ENCODE measurements at regions not wholly inside any gene's neighbourhood (a gene's known extent, or its start where the extent isn't known, plus 50 kb on each side); places are given as distances from the start of the nearest gene placed in this dataset.

- DNase-seq (ENCODE audit: low read depth): no peak
Observed at GRCh38 chr11:134762248-134763029, 350.4 kb upstream of the B3GAT1 start.

DNA sequence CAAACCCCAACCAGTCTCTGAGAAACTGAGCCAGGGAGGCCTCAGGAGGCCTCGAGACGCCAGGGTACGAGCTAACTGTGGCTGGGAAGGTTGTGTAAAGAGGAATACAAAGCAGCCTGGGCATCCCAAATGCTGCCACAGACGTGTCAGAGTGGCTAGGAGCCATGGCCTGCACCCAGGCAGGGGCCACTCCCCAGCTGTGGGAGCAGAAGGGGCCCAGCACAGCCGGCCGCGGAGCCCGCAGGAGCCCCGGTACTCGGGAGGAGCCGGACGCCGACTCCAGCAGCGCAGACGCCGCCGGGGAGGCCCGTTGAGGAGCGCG lies 349.8 kb upstream of the B3GAT1 start:
- no peak for DNase-seq (ENCODE audit: low read depth)

DNA sequence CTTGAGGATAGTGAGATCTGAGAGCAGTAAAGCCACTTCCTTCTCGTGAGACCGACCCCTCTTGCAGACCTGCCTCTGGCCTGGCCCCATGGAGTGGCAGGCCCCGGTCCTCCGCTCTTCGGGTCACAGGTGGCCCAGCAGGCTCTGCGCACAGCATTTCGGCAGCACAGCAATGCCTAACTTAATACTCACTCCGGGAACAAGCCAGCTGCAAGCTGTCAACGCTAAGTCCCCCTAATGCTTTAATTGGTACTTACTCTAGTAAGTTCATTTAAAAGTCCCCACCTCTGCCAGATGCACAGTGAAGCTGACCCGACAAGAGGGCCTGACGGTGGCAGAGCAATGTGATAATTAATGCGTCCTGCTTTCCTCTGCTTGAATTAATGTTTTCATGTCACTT lies 349.3 kb upstream of the B3GAT1 start:
- no peak for DNase-seq (ENCODE audit: low read depth)

GRCh38 chr11:134760957-134761356 lies 348.9 kb upstream of the B3GAT1 start:
- DNase-seq (ENCODE audit: low read depth): no peak

DNA sequence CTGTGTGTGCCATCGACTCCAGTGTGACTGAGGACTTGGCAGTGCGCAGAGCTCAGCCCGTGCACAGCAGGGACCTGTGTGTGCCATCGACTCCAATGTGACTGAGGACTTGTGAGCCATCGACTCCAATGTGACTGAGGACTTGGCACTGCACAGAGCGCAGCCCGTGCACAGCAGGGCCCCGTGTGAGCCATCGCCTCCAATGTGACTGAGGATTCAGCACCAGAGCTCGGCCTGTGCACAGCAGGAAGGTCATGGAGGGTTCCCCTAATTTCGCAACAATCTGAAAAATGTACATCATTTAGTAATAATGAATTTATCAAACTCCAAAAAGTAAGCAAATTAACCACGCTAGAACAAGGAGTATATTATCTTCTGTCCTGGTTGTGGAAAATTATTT lies 348.3 kb upstream of the B3GAT1 start:
- DNase-seq (ENCODE audit: low read depth): no peak

- no peak for DNase-seq (ENCODE audit: low read depth)
Observed at GRCh38 chr11:134759855-134760254, 347.8 kb upstream of the B3GAT1 start.

GRCh38 chr11:134759274-134759673 lies 347.2 kb upstream of the B3GAT1 start:
- no peak for DNase-seq (ENCODE audit: low read depth)

DNA sequence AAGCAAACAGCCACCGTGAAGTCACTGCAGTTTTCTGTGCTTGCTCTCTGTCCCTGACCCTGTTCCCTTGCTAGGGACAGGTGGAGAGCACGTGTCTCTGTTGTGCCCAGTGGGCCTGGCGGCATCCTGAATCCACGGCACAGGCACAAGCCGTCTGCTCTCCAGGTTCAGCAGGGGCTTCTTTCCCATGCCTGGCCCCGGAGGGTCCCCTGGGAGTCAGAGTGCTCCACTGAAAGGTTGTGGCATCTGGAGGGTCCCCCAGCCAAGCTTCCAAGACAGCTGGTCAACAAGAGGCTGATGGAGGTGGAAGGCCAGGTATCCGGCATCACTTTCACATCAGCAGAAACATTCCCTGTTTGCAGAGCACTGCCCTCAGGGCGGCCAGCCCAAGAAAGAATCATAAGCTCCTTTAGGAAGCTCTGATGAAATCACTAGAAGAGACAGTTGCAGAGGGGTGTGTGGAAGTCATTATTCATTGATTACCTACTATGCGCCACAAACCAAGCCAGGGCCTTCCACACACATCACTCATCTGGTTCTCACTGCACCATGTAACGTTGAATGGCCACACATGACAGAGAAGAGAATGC lies 346.4 kb upstream of the B3GAT1 start:
- DNase-seq (ENCODE audit: low read depth): no peak

GRCh38 chr11:134757633-134758032 lies 345.6 kb upstream of the B3GAT1 start:
- no peak for DNase-seq (ENCODE audit: low read depth)

DNA sequence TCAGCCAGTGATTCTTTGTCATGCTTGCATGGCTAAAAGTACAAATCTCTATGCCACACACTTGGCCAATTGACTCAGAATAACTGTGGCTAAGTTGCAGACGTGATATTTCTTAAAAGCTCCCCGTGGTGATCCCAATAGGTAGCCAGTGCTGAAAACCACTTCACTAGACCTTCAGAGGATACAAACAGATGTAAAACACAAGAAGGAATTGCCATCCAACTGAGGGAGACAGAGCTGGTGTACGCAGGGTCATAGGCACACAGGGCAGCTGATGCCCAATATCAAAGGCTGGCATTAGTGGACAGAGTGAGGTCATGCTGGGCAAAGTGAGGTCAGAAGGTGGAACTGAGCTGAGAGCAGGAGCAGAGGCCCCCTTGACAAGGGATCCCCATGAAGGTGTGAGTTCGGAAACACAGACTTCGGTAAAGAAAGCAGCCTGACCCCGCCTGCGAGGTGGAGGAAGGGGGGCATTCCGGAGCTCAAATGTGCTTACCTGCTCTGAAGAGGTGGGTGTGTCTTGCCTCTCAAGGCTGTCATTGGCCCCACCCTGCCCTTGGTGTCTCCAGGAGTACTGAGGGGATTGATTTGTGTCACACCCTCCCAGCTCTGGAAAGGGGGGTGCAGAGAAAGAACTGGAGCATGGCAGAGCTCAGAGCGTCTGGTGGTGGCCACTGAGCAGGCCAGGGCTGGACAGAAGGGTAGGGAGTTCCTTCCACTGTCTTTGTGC lies 344.9 kb upstream of the B3GAT1 start:
- no peak for DNase-seq (ENCODE audit: low read depth)

- DNase-seq (ENCODE audit: low read depth): no peak
Observed at GRCh38 chr11:134755535-134755934, 343.5 kb upstream of the B3GAT1 start.

DNA sequence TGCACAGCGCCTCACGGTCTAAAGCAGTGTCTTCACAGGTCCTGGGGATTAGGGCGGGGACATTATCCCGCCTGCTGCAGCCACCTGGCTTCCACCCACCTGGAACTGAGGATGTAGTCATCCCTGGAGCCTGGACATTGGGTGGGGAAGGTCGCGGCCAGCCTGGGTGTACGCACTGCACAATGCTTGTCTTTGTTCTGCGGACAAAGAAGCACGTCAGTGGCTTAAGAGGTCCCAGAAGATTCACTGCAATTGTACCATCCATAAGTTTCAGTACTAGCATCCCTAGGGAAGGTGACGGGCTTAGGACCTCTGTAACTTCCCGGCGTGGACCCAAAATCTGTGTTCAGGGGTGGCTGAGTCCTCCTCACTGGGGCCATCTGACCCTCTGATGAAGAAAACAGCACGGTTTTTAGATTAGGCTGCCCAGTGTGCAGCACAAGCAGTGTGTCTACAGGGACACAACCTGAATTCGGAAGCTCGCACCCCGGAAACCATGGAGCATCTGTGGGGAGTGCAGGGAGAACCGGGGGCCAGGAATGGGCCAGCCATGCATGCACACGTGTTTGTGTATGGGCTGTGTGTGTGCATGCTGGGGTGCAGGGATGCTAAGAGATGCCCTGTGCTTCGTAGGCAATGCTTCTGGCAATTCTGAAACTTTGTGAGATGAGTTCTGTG lies 342.6 kb upstream of the B3GAT1 start:
- DNase-seq (ENCODE audit: low read depth): no peak

DNA sequence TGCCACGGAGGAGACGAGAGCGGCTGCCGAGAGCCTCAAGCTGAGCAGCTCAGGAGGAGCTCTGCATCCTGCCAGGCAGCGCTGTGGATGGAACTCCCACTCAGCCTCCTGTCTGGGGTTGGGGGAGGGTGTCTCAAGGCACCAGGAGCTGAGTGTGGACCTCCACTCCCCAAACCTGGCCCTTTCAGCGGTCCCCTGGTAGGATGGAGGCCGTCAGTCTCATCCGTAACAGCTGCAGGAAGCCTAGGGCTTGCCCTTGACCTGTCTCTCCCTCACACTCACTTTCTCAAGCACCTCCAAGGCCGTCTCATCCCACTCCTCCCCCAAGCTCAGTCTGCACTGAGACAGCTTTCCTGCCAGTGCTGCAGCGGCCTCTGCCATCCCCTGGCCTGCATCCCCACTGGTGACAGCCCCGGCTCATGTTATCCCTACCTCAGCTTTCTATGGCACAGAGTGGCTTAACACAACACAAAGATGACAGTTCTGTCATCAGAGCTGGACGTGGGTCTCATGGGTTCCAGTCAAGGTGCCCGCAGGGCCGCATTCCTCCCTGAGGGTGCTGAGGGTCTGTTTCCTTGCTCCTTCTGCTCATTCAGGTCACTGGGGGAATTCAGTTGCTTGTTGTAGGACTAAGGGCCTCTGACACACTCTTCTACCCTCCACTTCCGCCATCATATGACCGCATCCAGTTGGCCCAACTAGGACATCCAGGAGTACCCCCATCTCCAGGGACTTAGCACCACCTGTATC lies 341.9 kb upstream of the B3GAT1 start:
- DNase-seq (ENCODE audit: low read depth): no peak

- no peak for DNase-seq (ENCODE audit: low read depth)
Observed at GRCh38 chr11:134752964-134753770, 341.1 kb upstream of the B3GAT1 start.

GRCh38 chr11:134752526-134752925 lies 340.5 kb upstream of the B3GAT1 start:
- no peak for DNase-seq (ENCODE audit: low read depth)

DNA sequence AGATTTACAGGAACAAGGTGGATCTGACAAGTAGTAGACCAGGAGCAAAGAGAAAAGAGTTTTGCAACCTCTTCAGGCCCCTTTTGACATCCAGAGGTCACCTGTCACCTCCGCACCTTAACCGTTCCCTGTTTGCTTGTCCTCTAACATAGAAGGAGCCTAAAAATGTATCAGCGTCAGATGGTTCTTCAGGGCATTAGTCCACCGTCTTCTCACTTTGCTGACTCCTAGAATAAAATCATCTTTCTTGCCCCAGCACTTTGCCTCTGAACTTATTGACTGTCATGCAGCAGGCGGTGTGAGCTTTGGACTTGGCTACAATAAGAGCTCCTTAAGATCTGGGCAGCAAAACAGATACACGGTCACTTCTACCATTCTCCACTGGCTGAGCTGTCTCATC lies 339.7 kb upstream of the B3GAT1 start:
- DNase-seq (ENCODE audit: low read depth): no peak

DNA sequence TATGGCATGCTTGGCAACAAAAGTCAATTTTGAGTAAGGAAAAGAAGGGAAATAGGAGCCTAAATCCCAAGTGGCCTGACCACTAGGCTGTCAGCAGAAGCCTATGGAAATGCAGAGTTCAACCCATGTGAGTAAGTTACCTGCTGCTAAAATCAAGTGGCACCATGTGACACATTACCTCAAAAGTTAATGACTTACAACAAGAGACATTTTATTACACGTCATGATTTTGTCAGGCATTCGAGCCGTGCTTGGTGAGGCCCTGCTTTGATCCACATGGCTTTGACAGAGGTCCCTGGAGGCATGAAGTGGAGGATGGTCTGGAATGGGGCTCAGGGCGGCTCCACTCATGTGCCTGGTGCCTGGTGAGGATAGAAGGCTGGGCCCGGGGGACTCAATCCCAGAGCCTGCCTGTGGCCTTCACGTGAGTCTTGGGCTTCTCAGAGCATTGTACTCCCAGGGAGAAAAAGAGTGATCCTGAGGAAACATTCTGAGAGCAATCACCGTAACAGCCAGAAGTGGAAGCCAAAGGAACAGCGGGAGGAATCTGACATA lies 339.1 kb upstream of the B3GAT1 start:
- no peak for DNase-seq (ENCODE audit: low read depth)

- no peak for DNase-seq (ENCODE audit: low read depth)
Observed at GRCh38 chr11:134750619-134751018, 338.6 kb upstream of the B3GAT1 start.

DNA sequence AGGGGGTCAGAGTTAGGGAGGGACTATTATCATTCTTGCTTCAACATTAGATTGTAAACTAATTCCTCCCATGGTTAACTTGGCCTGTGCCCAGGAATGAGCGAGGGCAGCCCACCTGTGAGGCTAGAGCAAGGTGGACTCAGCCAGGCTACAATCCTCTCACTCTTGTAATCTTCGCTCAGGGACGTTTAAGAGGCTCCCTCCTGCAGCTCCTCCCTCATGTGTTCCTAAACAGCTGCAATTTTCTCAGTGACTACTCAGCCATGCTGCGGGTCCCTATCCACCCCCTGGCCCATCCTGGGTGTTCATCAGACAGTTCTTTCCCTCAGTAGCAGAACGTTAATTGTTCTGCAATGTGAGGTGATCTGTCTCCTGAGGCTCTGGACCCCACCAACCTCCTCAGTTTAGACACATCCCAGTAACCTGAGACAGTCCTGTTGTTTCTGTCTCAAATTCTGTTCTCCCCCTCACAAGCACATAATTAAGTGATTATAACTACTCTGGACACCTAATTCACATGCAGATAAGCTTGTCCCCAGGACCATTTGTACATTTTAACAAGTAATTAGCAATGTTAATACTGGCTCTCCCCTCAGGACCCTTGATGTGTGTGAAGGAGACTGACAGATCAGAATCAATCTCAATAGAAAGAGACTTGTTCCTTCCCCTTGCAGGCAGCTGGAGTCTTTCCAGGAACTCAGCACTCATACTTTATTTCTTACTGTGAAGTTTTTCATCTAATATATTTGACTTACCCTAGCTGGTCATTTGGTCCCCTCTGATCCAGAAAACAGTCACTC lies 337.2 kb upstream of the B3GAT1 start:
- no peak for DNase-seq (ENCODE audit: low read depth)

GRCh38 chr11:134746609-134747008 lies 334.6 kb upstream of the B3GAT1 start:
- no peak for DNase-seq (ENCODE audit: low read depth)
